WERI-Rb-1 (cell line): ENCODE measurements at regions not wholly inside any gene's neighbourhood (a gene's known extent, or its start where the extent isn't known, plus 50 kb on each side); places are given as distances from the start of the nearest gene placed in this dataset.

Experiments used
- DNase-seq: peaks from one replicate; pipeline ENCODE4 v3.0.0-alpha.2; 2020
- H3K27ac ChIP-seq: fragments of 250-450 bp; sonication (Bioruptor Pico); 2 replicates; pipeline ENCODE4 v1.5.1; 2020; ENCODE audit warnings: mild to moderate bottlenecking, moderate library complexity
- H3K27me3 ChIP-seq: fragments of 250-450 bp; sonication (Bioruptor Pico); 2 replicates; pipeline ENCODE4 v1.5.1; 2021; ENCODE audit warnings: mild to moderate bottlenecking, low read depth, moderate library complexity; ENCODE audit not compliant: insufficient read depth, severe bottlenecking
- H3K36me3 ChIP-seq: fragments of 250-450 bp; sonication (Bioruptor Pico); 2 replicates; pipeline ENCODE4 v1.5.1; 2020; ENCODE audit warnings: mild to moderate bottlenecking, moderate library complexity
- H3K4me3 ChIP-seq: 2 replicates; pipeline ENCODE4 v1.5.1; 2011; ENCODE audit warnings: low read depth, mild to moderate bottlenecking, control low read depth, low read length
- H3K9me3 ChIP-seq: fragments of 250-450 bp; sonication (Bioruptor Pico); 2 replicates; pipeline ENCODE4 v1.5.1; 2021; ENCODE audit warnings: mild to moderate bottlenecking, moderate library complexity; ENCODE audit not compliant: severe bottlenecking
- TF ChIP-seq, protein P1 (sequence below): IDR thresholded peaks from 2 replicates; pipeline ENCODE4 v1.5.1; 2011; ENCODE audit warnings: low read depth, mild to moderate bottlenecking, control low read depth, inconsistent platforms, low read length

DNA sequence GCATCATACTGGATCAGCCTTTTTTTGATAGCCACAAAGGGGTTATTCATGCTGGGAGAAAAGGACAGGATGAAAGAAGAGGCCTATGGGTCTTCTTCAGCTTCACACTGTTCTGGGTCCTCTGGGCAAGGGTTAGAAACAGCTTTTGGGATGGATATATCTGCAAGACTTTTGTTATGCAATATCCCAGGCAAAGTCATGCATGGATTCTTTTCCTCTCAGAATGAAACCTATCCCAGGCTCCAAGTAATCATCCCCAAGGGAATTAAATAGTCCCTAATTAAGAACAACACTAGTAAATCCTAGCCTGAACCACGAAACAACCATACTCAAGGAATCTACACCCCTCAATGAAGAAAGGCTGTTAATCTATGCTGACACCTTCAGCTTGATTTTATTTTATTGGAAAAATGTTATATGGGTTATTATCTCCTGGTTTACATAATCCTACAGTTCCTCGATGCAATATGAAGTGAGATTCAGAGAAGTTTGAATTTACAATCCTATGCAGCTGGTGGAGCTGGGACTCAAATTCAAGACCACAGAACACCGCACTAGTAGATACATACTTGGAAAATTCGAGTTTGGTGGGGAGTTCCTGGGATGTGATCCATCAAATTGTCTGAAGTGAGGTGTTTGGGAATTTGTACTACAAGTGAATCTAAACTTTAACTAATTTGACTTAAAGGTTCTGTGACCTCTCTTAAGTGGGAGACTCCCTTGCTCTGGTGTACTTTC is 338.6 kb downstream of the TBX15 start:
- no peak for DNase-seq
- no peak overlapping the region for H3K27ac ChIP-seq
- H3K4me3 ChIP-seq = no peak overlapping the region
- TF ChIP-seq, protein P1, sequence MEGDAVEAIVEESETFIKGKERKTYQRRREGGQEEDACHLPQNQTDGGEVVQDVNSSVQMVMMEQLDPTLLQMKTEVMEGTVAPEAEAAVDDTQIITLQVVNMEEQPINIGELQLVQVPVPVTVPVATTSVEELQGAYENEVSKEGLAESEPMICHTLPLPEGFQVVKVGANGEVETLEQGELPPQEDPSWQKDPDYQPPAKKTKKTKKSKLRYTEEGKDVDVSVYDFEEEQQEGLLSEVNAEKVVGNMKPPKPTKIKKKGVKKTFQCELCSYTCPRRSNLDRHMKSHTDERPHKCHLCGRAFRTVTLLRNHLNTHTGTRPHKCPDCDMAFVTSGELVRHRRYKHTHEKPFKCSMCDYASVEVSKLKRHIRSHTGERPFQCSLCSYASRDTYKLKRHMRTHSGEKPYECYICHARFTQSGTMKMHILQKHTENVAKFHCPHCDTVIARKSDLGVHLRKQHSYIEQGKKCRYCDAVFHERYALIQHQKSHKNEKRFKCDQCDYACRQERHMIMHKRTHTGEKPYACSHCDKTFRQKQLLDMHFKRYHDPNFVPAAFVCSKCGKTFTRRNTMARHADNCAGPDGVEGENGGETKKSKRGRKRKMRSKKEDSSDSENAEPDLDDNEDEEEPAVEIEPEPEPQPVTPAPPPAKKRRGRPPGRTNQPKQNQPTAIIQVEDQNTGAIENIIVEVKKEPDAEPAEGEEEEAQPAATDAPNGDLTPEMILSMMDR = no peak
- H3K9me3 ChIP-seq = no peaks in the 10 kb centered on the region
- H3K27me3 ChIP-seq = no peaks in the 10 kb centered on the region
- H3K36me3 ChIP-seq = no peaks in the 10 kb centered on the region

DNA sequence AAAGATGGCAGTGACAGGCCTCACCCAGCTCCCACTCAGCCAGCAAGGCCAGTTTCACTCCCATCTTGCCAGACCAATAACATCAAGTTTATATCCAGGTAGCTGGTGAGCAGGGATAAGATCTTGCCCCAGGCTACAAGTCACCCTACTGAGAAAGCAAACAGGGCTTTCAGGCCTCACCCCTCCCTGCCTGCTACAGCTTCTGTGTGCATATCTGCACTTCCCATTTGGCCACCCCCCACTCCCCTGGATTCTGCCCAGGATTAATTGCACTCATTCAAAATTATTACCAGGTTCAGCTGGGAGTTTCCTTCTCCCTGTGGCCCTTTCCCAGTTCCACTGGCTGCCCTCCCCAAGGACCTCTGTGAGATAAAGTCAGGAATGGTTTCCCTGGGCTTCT is 352.1 kb downstream of the TBX15 start:
- Histone ChIP-seq H3K4me3 (no peak overlapping the region), H3K27ac (no peak overlapping the region), H3K9me3 (no peaks in the 10 kb centered on the region), H3K36me3 (no peaks in the 10 kb centered on the region), H3K27me3 (no peaks in the 10 kb centered on the region)
- no peak for DNase-seq
- TF ChIP-seq, protein P1 = no peak

DNA sequence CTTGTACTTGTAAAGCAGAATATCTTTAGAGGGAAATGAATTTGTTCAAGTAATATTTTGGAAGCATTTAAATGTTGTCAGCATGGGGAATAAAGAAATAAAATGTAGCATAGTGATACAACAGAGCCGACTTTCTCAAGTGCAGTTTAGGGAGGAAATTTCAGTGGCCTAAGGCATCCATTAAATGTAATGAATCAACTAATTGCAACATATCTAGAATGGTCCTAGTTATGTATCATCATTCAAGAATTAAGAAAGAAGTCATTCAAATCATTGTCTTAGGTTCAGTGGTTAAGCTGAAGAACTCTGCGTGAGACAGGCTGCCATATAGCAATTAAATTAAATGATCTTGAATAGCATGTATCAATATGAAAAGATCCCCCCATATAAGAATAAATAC is 360.7 kb downstream of the TBX15 start:
- TF ChIP-seq, protein P1 = no peak
- no peaks in the 10 kb centered on the region for H3K9me3 ChIP-seq
- no peaks in the 10 kb centered on the region for H3K27me3 ChIP-seq
- no peaks in the 10 kb centered on the region for H3K36me3 ChIP-seq
- H3K4me3 ChIP-seq = no peak overlapping the region
- DNase-seq = no peak
- H3K27ac ChIP-seq = no peak overlapping the region

DNA sequence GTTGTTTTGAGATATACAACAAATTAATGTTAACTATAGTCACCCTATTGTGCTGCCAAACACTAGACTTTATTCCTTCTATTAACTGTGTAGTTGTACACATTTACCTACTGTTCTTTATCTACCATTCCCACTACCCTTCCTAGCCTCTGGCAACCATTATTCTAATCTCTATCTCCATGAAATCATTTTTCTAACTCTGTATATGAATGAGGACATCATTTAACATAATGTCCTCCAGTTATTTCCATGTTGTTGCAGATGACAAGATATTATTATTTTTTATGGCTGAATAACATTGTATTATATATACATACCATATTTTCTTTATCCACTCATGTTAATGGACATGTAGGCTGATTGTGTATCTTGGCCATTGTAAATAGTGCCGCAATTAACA is 366.3 kb downstream of the TBX15 start:
- DNase-seq = no peak
- no peak overlapping the region for H3K4me3 ChIP-seq
- no peaks in the 10 kb centered on the region for H3K9me3 ChIP-seq
- no peak overlapping the region for H3K27ac ChIP-seq
- H3K27me3 ChIP-seq = no peaks in the 10 kb centered on the region
- no peaks in the 10 kb centered on the region for H3K36me3 ChIP-seq
- TF ChIP-seq, protein P1 = no peak

DNA sequence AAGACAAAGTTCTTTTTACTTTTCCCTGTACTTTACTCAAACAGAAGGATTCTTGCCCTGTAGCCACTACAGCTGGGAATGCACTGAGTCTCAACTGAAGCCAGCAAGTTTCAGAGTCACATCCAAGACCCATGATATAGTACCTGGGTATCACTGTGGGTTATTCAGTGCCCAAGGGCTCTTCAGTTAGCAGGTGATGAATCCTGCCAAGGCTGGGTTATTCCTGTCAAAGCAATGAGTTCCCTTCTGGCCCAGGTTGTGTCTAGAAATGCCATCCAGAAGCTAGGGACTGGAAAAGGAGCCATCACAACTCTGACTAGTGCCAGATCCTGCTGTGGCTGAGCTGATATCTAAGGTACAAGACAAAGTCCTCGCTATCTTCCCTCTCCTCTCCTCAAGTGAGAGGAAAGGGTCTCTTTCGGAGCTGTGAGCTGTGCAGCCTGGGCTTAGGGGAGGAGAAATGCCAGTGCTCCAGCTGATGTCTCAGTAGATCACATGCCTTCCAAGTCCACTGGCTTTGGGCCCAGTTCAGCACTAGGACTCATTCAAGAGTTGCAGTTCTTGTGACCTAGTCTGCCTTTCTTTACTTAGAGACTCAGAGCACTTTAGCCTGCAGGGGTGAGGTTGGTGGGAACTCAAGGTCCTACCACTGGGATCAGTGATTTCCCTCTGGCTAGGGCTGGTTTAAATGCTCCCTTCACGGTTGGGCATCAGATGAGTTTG is 369.4 kb downstream of the TBX15 start:
- no peak for DNase-seq
- Histone ChIP-seq H3K36me3 (no peaks in the 10 kb centered on the region), H3K27me3 (no peaks in the 10 kb centered on the region), H3K9me3 (no peaks in the 10 kb centered on the region), H3K27ac (no peak overlapping the region), H3K4me3 (no peak overlapping the region)
- TF ChIP-seq, protein P1 = no peak
